ENCODE measurements at regions not wholly inside any gene's neighbourhood (a gene's known extent, or its start where the extent isn't known, plus 50 kb on each side); places are given as distances from the start of the nearest gene placed in this dataset.

- Histone ChIP-seq H3K36me3 (ENCODE audit: control insufficient read depth in 1 of 2, insufficient read depth in 2 of 2, low read length in 2 of 2) (no peaks in the 10 kb centered on the region), H3K4ac (ENCODE audit: low read depth, low read length) (no peak overlapping the region), H3K4me2 (ENCODE audit: low read length) (no peak overlapping the region), H3K23ac (ENCODE audit: low read length) (no peak overlapping the region), H3K79me2 (ENCODE audit: control insufficient read depth, insufficient read depth, low read length, poor library complexity) (no peaks in the 10 kb centered on the region), H3K18ac (ENCODE audit: low read length) (no peak overlapping the region), H3K4me3 (ENCODE audit: low read depth, low read length) (no peak overlapping the region), H2BK12ac (ENCODE audit: low read length) (no peak overlapping the region), H2BK120ac (ENCODE audit: insufficient read depth, low read length, poor library complexity) (no peak overlapping the region), H2BK5ac (ENCODE audit: low read depth, low read length, poor library complexity) (no peak overlapping the region), H3K27ac (ENCODE audit: low read depth, low read length) (no peak overlapping the region), H3K9me3 (ENCODE audit: insufficient read depth, low read depth, low read length) (no peaks in the 10 kb centered on the region), H3K14ac (ENCODE audit: low read length) (no peak overlapping the region), H3K79me1 (ENCODE audit: low read length) (no peaks in the 10 kb centered on the region), H4K8ac (ENCODE audit: low read depth, low read length) (no peak overlapping the region), H4K91ac (ENCODE audit: low read depth, low read length) (no peak overlapping the region), H3K9ac (ENCODE audit: low read length) (no peak overlapping the region), H3K4me1 (ENCODE audit: control insufficient read depth in 1 of 2, insufficient read depth in 2 of 2, low read length in 2 of 2) (no peaks in the 10 kb centered on the region), H4K12ac (ENCODE audit: low read depth, low read length) (no peak overlapping the region), H2AK5ac (ENCODE audit: low read length) (no peak overlapping the region), H3K27me3 (ENCODE audit: insufficient read depth, low read length) (no peaks in the 10 kb centered on the region), H2AFZ (ENCODE audit: insufficient read depth, low read length, poor library complexity) (no peak overlapping the region)
- DNase-seq, result no peak
- no CpG with 5 or more reads among the region's 1 CpG for WGBS (ENCODE audit: extremely low coverage, insufficient coverage, insufficient read length)
Measured at GRCh38 chr4:65050786-65051185, 619.5 kb downstream of the EPHA5 start.

GRCh38 chr4:65046192-65047133 lies 623.8 kb downstream of the EPHA5 start:
- WGBS (ENCODE audit: extremely low coverage, insufficient coverage, insufficient read length), result no CpG with 5 or more reads among the region's 4 CpGs
- H2BK5ac ChIP-seq (ENCODE audit: low read depth, low read length, poor library complexity), result no peak overlapping the region
- no peaks in the 10 kb centered on the region for H3K4me1 ChIP-seq (ENCODE audit: control insufficient read depth in 1 of 2, insufficient read depth in 2 of 2, low read length in 2 of 2)
- H4K12ac ChIP-seq (ENCODE audit: low read depth, low read length), result no peak overlapping the region
- H4K91ac ChIP-seq (ENCODE audit: low read depth, low read length), result no peak overlapping the region
- H3K27me3 ChIP-seq (ENCODE audit: insufficient read depth, low read length), result no peaks in the 10 kb centered on the region
- H3K79me2 ChIP-seq (ENCODE audit: control insufficient read depth, insufficient read depth, low read length, poor library complexity), result no peaks in the 10 kb centered on the region
- no peaks in the 10 kb centered on the region for H3K79me1 ChIP-seq (ENCODE audit: low read length)
- no peak overlapping the region for H3K27ac ChIP-seq (ENCODE audit: low read depth, low read length)
- peak in 1 of 2 donors; percentile 1 for DNase-seq
- H3K4me2 ChIP-seq (ENCODE audit: low read length), result no peak overlapping the region
- H3K4ac ChIP-seq (ENCODE audit: low read depth, low read length), result no peak overlapping the region
- no peak overlapping the region for H3K14ac ChIP-seq (ENCODE audit: low read length)
- H2BK12ac ChIP-seq (ENCODE audit: low read length), result no peak overlapping the region
- no peak overlapping the region for H3K4me3 ChIP-seq (ENCODE audit: low read depth, low read length)
- no peak overlapping the region for H3K23ac ChIP-seq (ENCODE audit: low read length)
- H4K8ac ChIP-seq (ENCODE audit: low read depth, low read length), result no peak overlapping the region
- H2AFZ ChIP-seq (ENCODE audit: insufficient read depth, low read length, poor library complexity), result no peak overlapping the region
- H2AK5ac ChIP-seq (ENCODE audit: low read length), result no peak overlapping the region
- no peaks in the 10 kb centered on the region for H3K36me3 ChIP-seq (ENCODE audit: control insufficient read depth in 1 of 2, insufficient read depth in 2 of 2, low read length in 2 of 2)
- H3K9me3 ChIP-seq (ENCODE audit: insufficient read depth, low read depth, low read length), result no peaks in the 10 kb centered on the region
- no peak overlapping the region for H2BK120ac ChIP-seq (ENCODE audit: insufficient read depth, low read length, poor library complexity)
- no peak overlapping the region for H3K18ac ChIP-seq (ENCODE audit: low read length)
- H3K9ac ChIP-seq (ENCODE audit: low read length), result no peak overlapping the region

- no peak overlapping the region for H2BK5ac ChIP-seq (ENCODE audit: low read depth, low read length, poor library complexity)
- no peaks in the 10 kb centered on the region for H3K36me3 ChIP-seq (ENCODE audit: control insufficient read depth in 1 of 2, insufficient read depth in 2 of 2, low read length in 2 of 2)
- H3K27ac ChIP-seq (ENCODE audit: low read depth, low read length), result no peak overlapping the region
- WGBS (ENCODE audit: extremely low coverage, insufficient coverage, insufficient read length), result no CpG with 5 or more reads among the region's 2 CpGs
- no peak overlapping the region for H3K14ac ChIP-seq (ENCODE audit: low read length)
- no peak overlapping the region for H2BK12ac ChIP-seq (ENCODE audit: low read length)
- H3K18ac ChIP-seq (ENCODE audit: low read length), result no peak overlapping the region
- no peak overlapping the region for H3K4me2 ChIP-seq (ENCODE audit: low read length)
- no peak for DNase-seq
- H3K23ac ChIP-seq (ENCODE audit: low read length), result no peak overlapping the region
- no peak overlapping the region for H2AK5ac ChIP-seq (ENCODE audit: low read length)
- H4K91ac ChIP-seq (ENCODE audit: low read depth, low read length), result no peak overlapping the region
- H2AFZ ChIP-seq (ENCODE audit: insufficient read depth, low read length, poor library complexity), result no peak overlapping the region
- H3K79me1 ChIP-seq (ENCODE audit: low read length), result no peaks in the 10 kb centered on the region
- no peaks in the 10 kb centered on the region for H3K27me3 ChIP-seq (ENCODE audit: insufficient read depth, low read length)
- no peak overlapping the region for H3K9ac ChIP-seq (ENCODE audit: low read length)
- H4K8ac ChIP-seq (ENCODE audit: low read depth, low read length), result no peak overlapping the region
- H3K4ac ChIP-seq (ENCODE audit: low read depth, low read length), result no peak overlapping the region
- H3K4me1 ChIP-seq (ENCODE audit: control insufficient read depth in 1 of 2, insufficient read depth in 2 of 2, low read length in 2 of 2), result no peaks in the 10 kb centered on the region
- H3K4me3 ChIP-seq (ENCODE audit: low read depth, low read length), result no peak overlapping the region
- no peak overlapping the region for H2BK120ac ChIP-seq (ENCODE audit: insufficient read depth, low read length, poor library complexity)
- H4K12ac ChIP-seq (ENCODE audit: low read depth, low read length), result no peak overlapping the region
- H3K79me2 ChIP-seq (ENCODE audit: control insufficient read depth, insufficient read depth, low read length, poor library complexity), result no peaks in the 10 kb centered on the region
- no peaks in the 10 kb centered on the region for H3K9me3 ChIP-seq (ENCODE audit: insufficient read depth, low read depth, low read length)
Measured at GRCh38 chr4:65033899-65034298, 624.6 kb upstream of the TECRL start.

- H2AFZ ChIP-seq (ENCODE audit: insufficient read depth, low read length, poor library complexity), result no peak overlapping the region
- no peak overlapping the region for H3K18ac ChIP-seq (ENCODE audit: low read length)
- no peak overlapping the region for H3K9ac ChIP-seq (ENCODE audit: low read length)
- no peak overlapping the region for H4K12ac ChIP-seq (ENCODE audit: low read depth, low read length)
- no peaks in the 10 kb centered on the region for H3K9me3 ChIP-seq (ENCODE audit: insufficient read depth, low read depth, low read length)
- no peaks in the 10 kb centered on the region for H3K4me1 ChIP-seq (ENCODE audit: control insufficient read depth in 1 of 2, insufficient read depth in 2 of 2, low read length in 2 of 2)
- H3K27ac ChIP-seq (ENCODE audit: low read depth, low read length), result no peak overlapping the region
- H3K14ac ChIP-seq (ENCODE audit: low read length), result no peak overlapping the region
- WGBS (ENCODE audit: extremely low coverage, insufficient coverage, insufficient read length), result no CpG with 5 or more reads among the region's 3 CpGs
- H3K79me1 ChIP-seq (ENCODE audit: low read length), result no peaks in the 10 kb centered on the region
- H2AK5ac ChIP-seq (ENCODE audit: low read length), result no peak overlapping the region
- DNase-seq, result no peak
- H3K4me3 ChIP-seq (ENCODE audit: low read depth, low read length), result no peak overlapping the region
- H3K27me3 ChIP-seq (ENCODE audit: insufficient read depth, low read length), result no peaks in the 10 kb centered on the region
- no peak overlapping the region for H2BK120ac ChIP-seq (ENCODE audit: insufficient read depth, low read length, poor library complexity)
- no peaks in the 10 kb centered on the region for H3K36me3 ChIP-seq (ENCODE audit: control insufficient read depth in 1 of 2, insufficient read depth in 2 of 2, low read length in 2 of 2)
- H3K4me2 ChIP-seq (ENCODE audit: low read length), result no peak overlapping the region
- no peak overlapping the region for H2BK5ac ChIP-seq (ENCODE audit: low read depth, low read length, poor library complexity)
- no peak overlapping the region for H3K4ac ChIP-seq (ENCODE audit: low read depth, low read length)
- H2BK12ac ChIP-seq (ENCODE audit: low read length), result no peak overlapping the region
- H3K23ac ChIP-seq (ENCODE audit: low read length), result no peak overlapping the region
- no peaks in the 10 kb centered on the region for H3K79me2 ChIP-seq (ENCODE audit: control insufficient read depth, insufficient read depth, low read length, poor library complexity)
- H4K8ac ChIP-seq (ENCODE audit: low read depth, low read length), result no peak overlapping the region
- H4K91ac ChIP-seq (ENCODE audit: low read depth, low read length), result no peak overlapping the region
Measured at GRCh38 chr4:65028592-65028991, 619.3 kb upstream of the TECRL start.
